ENCODE measurements at regions not wholly inside any gene's neighbourhood (a gene's known extent, or its start where the extent isn't known, plus 50 kb on each side); places are given as distances from the start of the nearest gene placed in this dataset.

- no peak for TF ChIP-seq CTCF (IDR thresholded peaks at IDR 0.05)
- no peak for TF ChIP-seq EP300 (IDR thresholded peaks at IDR 0.05)
Measured at GRCh38 chr4:62327612-62328297, 1127.6 kb downstream of the ADGRL3 start.
